ENCODE measurements at regions not wholly inside any gene's neighbourhood (a gene's known extent, or its start where the extent isn't known, plus 50 kb on each side); places are given as distances from the start of the nearest gene placed in this dataset.

GRCh38 chr5:73338256-73339050 is 110.1 kb downstream of the FOXD1 start:
- H3K36me3 ChIP-seq = no peaks in the 10 kb centered on the region
- no peak overlapping the region for H3K4me3 ChIP-seq
- H3K4me1 ChIP-seq = no peaks in the 10 kb centered on the region
- no peak for ATAC-seq
- TF ChIP-seq POLR2A (IDR thresholded peaks at IDR 0.05) = no peak
- TF ChIP-seq, protein P1, sequence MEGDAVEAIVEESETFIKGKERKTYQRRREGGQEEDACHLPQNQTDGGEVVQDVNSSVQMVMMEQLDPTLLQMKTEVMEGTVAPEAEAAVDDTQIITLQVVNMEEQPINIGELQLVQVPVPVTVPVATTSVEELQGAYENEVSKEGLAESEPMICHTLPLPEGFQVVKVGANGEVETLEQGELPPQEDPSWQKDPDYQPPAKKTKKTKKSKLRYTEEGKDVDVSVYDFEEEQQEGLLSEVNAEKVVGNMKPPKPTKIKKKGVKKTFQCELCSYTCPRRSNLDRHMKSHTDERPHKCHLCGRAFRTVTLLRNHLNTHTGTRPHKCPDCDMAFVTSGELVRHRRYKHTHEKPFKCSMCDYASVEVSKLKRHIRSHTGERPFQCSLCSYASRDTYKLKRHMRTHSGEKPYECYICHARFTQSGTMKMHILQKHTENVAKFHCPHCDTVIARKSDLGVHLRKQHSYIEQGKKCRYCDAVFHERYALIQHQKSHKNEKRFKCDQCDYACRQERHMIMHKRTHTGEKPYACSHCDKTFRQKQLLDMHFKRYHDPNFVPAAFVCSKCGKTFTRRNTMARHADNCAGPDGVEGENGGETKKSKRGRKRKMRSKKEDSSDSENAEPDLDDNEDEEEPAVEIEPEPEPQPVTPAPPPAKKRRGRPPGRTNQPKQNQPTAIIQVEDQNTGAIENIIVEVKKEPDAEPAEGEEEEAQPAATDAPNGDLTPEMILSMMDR (IDR thresholded peaks at IDR 0.05 in 4 of 5, conservative IDR thresholded peaks at IDR 0.05 in 1 of 5) = no peak
- H3K9me3 ChIP-seq = no peaks in the 10 kb centered on the region
- in situ Hi-C loops (cut with MboI; ENCODE audit: low sequenced_read_pairs in 4 of 4) (no loop called here), intact Hi-C loops (cut with DNase I; ENCODE audit: low total_unique reads) (no loop called here)
- peaks cover 10 to 30% (median 19%) of the 10 kb centered on the region in 3 donors for H3K27me3 ChIP-seq
- no peak for DNase-seq
- no peak overlapping the region for H3K27ac ChIP-seq

DNA sequence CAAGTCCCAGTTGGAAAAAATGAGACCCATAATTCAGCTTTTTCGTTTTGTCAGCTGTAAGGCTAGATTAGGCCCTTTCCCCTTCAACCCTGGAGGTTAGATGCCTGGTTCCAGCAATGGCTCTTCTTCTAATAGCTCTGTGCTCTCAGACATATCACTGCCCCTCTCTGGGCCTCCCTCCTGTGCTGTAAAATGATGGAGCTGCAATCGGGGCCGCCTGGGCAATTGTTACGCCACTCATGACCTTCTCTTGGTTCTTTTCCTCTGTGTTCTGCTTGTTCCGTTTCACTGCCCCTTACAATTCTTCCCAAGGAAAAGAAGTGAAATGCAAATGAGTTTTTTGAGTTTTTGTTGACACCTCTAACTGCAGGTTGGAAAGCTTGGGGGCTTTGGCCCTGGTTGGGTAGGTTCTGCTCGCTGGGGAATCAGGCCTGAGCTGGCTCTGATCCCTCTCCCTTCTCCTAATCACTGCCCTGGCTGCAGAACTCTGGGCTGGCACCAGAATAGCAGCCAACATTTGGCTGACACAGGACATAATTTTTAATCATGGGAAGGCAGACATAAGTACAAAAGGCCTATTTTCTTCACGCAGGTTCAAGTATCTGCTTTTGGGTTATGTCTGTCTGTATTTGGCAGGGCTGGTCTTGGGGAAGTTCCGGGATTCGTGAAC is 110.9 kb downstream of the FOXD1 start:
- ATAC-seq (no peak), DNase-seq (no peak)
- intact Hi-C loops (cut with DNase I; ENCODE audit: low total_unique reads) = no loop called here
- no peak overlapping the region for H3K27ac ChIP-seq
- no peak overlapping the region for H3K4me3 ChIP-seq
- TF ChIP-seq POLR2A (IDR thresholded peaks at IDR 0.05) = no peak
- TF ChIP-seq, protein P1 (IDR thresholded peaks at IDR 0.05 in 4 of 5, conservative IDR thresholded peaks at IDR 0.05 in 1 of 5) = no peak
- no peaks in the 10 kb centered on the region for H3K36me3 ChIP-seq
- in situ Hi-C loops (cut with MboI; ENCODE audit: low sequenced_read_pairs in 4 of 4) = no loop called here
- peaks cover 10 to 30% (median 19%) of the 10 kb centered on the region in 3 donors for H3K27me3 ChIP-seq
- H3K9me3 ChIP-seq = no peaks in the 10 kb centered on the region
- H3K4me1 ChIP-seq = no peaks in the 10 kb centered on the region

GRCh38 chr5:73336366-73336765 is 112.2 kb downstream of the FOXD1 start:
- intact Hi-C loops (cut with DNase I; ENCODE audit: low total_unique reads) = no loop called here
- Histone ChIP-seq H3K27ac (no peak overlapping the region), H3K36me3 (no peaks in the 10 kb centered on the region), H3K4me1 (no peaks in the 10 kb centered on the region), H3K27me3 (peaks cover 10 to 30% (median 19%) of the 10 kb centered on the region in 3 donors), H3K4me3 (no peak overlapping the region), H3K9me3 (no peaks in the 10 kb centered on the region)
- in situ Hi-C loops (cut with MboI; ENCODE audit: low sequenced_read_pairs in 4 of 4) = no loop called here
- TF ChIP-seq, protein P1 (IDR thresholded peaks at IDR 0.05 in 4 of 5, conservative IDR thresholded peaks at IDR 0.05 in 1 of 5) = no peak
- ATAC-seq (no peak), DNase-seq (no peak)

DNA sequence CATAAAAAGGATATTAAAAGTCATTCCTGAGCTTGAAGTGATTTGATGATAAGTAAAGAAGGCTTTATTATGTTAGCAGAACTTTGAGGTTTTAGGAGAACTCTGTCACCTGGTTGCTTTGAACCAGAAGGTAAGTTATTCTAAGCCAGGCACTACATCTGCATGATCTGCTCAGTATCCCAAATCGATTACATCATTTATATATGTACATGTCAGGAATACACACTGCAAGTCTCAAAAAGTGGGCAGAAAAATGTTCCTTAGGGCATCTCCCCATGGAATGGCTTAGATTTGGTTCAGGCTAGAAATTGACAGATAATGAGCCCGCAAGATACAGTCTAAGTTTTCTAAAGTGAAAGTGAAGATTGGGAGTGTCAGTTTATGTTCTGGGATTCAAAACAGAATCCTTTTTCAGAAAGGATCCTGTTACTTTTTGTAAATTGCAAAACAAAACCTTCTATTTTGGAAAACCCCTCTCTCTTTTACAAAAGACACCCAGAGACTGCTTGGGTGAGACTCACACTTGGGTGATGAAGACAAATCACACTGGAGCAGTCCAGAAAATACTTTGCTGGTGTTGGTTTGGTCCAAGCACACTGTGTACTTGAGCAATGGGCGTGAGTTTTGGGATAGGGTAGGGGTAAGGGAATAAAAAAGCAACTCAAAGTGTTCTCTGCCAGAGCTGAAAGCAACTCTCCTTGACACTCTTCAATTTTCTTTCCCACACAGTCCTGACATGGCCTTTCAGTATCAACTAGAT is 114.5 kb downstream of the FOXD1 start:
- no peak for DNase-seq
- Histone ChIP-seq H3K36me3 (no peaks in the 10 kb centered on the region), H3K4me3 (no peak overlapping the region), H3K4me1 (no peaks in the 10 kb centered on the region), H3K27ac (no peak overlapping the region), H3K27me3 (peaks cover 4 to 22% (median 14%) of the 10 kb centered on the region in 3 donors), H3K9me3 (peaks cover 0 to 5% (median 0%) of the 10 kb centered on the region in 3 donors)
- ATAC-seq = peak in 1 of 2 donors; percentile 60
- TF ChIP-seq, protein P1 (IDR thresholded peaks at IDR 0.05 in 4 of 5, conservative IDR thresholded peaks at IDR 0.05 in 1 of 5) = no peak
- TF ChIP-seq POLR2A (IDR thresholded peaks at IDR 0.05) = no peak
- intact Hi-C loops (cut with DNase I; ENCODE audit: low total_unique reads) = no loop called here
- in situ Hi-C loops (cut with MboI; ENCODE audit: low sequenced_read_pairs in 4 of 4) = no loop called here

Measured in gastrocnemius medialis (tissue), 4 donors.